Gastrocnemius medialis (tissue), 4 donors: ENCODE measurements at regions not wholly inside any gene's neighbourhood (a gene's known extent, or its start where the extent isn't known, plus 50 kb on each side); places are given as distances from the start of the nearest gene placed in this dataset.

ENCODE experiments used
- POLR2A ChIP-seq, 2 donors: fragments of 450-650 bp; IDR thresholded peaks; one replicate each; pipeline ENCODE4 v1.6.1; 2017; ENCODE audit warnings: antibody characterized with exemption in 2 of 2, mild to moderate bottlenecking in 2 of 2, moderate library complexity in 2 of 2
- TF ChIP-seq, protein P1 (sequence below), 5 experiments: fragments of 450-650 bp in 3 of 5; fragments of 200-600 bp in 2 of 5; sonication (generic) in 2 of 5; IDR thresholded peaks in 4 of 5; conservative IDR thresholded peaks in 1 of 5; 1 replicate in 4 of 5; 2 replicates in 1 of 5; pipeline ENCODE4 v1.5.1; 2016 to 2019; ENCODE audit warnings: antibody characterized with exemption in 5 of 5, mild to moderate bottlenecking in 3 of 5, moderate library complexity in 3 of 5

DNA sequence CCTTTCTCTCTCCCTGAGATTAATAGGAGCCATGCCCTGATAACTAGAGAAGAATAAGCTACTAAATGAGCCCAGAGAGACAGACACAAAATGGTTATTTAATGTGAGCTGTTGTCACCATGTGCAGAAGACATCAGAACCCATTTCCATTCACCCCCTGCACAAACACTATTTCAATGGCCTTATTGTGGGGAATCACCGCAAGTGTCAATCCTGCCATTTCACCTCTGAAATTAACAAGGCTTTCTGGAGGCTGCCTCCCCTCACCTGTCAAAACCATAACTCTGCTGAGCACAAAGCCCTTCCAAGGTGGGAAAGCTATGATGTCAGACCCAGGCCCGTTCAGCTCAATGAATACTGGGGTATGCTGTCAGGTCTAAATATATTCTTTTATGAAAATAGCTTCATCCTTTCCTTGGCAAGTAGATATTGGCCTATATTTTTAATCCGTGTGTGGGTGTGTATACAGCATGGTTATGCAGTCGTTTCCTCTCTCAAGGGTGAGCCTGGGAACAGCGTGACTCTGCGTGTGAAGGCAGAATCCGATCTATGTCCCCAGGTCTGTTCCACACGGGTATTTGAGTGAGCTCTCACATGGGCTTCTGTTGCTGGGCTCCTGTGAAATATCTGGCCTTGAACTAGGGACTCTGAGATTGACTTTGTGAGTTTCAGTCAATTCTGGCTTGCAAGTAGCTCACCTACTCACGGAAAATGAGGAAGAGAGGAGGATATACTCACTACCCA is 266.3 kb downstream of the FBXW7 start:
- TF ChIP-seq, protein P1, sequence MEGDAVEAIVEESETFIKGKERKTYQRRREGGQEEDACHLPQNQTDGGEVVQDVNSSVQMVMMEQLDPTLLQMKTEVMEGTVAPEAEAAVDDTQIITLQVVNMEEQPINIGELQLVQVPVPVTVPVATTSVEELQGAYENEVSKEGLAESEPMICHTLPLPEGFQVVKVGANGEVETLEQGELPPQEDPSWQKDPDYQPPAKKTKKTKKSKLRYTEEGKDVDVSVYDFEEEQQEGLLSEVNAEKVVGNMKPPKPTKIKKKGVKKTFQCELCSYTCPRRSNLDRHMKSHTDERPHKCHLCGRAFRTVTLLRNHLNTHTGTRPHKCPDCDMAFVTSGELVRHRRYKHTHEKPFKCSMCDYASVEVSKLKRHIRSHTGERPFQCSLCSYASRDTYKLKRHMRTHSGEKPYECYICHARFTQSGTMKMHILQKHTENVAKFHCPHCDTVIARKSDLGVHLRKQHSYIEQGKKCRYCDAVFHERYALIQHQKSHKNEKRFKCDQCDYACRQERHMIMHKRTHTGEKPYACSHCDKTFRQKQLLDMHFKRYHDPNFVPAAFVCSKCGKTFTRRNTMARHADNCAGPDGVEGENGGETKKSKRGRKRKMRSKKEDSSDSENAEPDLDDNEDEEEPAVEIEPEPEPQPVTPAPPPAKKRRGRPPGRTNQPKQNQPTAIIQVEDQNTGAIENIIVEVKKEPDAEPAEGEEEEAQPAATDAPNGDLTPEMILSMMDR (IDR thresholded peaks at IDR 0.05 in 4 of 5, conservative IDR thresholded peaks at IDR 0.05 in 1 of 5): no peak
- TF ChIP-seq POLR2A (IDR thresholded peaks at IDR 0.05): no peak
